Fibroblast of lung (primary cell): ENCODE measurements at regions not wholly inside any gene's neighbourhood (a gene's known extent, or its start where the extent isn't known, plus 50 kb on each side); places are given as distances from the start of the nearest gene placed in this dataset.

Source experiments
- DNase-seq, 2 donors: peaks; one replicate each; pipeline versions ENCODE4 v3.0.0 to v3.0.0-alpha.2; 2010; ENCODE audit warnings: low read depth in 2 of 2
- H2AFZ ChIP-seq: 2 replicates; pipeline ENCODE4 v1.5.1; 2012; ENCODE audit warnings: low read length, control low read depth, inconsistent platforms
- H3K27ac ChIP-seq: 2 replicates; pipeline ENCODE4 v1.5.1; 2011; ENCODE audit warnings: low read length, control low read depth; ENCODE audit not compliant: insufficient read depth
- H3K27me3 ChIP-seq: 2 replicates; pipeline ENCODE4 v1.5.1; 2011; ENCODE audit warnings: mild to moderate bottlenecking, low read length; ENCODE audit not compliant: control insufficient read depth, insufficient read depth
- H3K36me3 ChIP-seq: 2 replicates; pipeline ENCODE4 v1.5.1; 2011; ENCODE audit warnings: low read length; ENCODE audit not compliant: control insufficient read depth, insufficient read depth
- H3K4me1 ChIP-seq: 2 replicates; pipeline ENCODE4 v1.5.1; 2011; ENCODE audit warnings: low read length; ENCODE audit not compliant: control insufficient read depth, insufficient read depth; ENCODE audit errors: extremely low read depth
- H3K4me2 ChIP-seq: 2 replicates; pipeline ENCODE4 v1.5.1; 2011; ENCODE audit warnings: low read length, control low read depth; ENCODE audit not compliant: insufficient read depth; ENCODE audit errors: extremely low read depth
- H3K4me3 ChIP-seq, 4 experiments: fragments of 200-600 bp in 1 of 4; sonication (generic) in 1 of 4; replicated peaks in 1 of 4; 2 replicates each; pipeline ENCODE4 v1.5.1; 2011 to 2016; ENCODE audit warnings: low read length in 4 of 4, low read depth in 3 of 4, mild to moderate bottlenecking in 3 of 4, control low read depth in 2 of 4, inconsistent platforms in 1 of 4, mixed read lengths in 1 of 4; ENCODE audit not compliant: insufficient read depth in 1 of 4; ENCODE audit errors: control extremely low read depth in 1 of 4
- H3K79me2 ChIP-seq: 2 replicates; pipeline ENCODE4 v1.5.1; 2012; ENCODE audit warnings: mild to moderate bottlenecking, low read length, inconsistent platforms; ENCODE audit not compliant: control insufficient read depth, insufficient read depth
- H3K9ac ChIP-seq: 2 replicates; pipeline ENCODE4 v1.5.1; 2011; ENCODE audit warnings: mild to moderate bottlenecking, low read length, control low read depth; ENCODE audit not compliant: insufficient read depth
- H3K9me3 ChIP-seq: 2 replicates; pipeline ENCODE4 v1.5.1; 2012; ENCODE audit warnings: low read depth, low read length; ENCODE audit not compliant: control insufficient read depth, insufficient read depth
- H4K20me1 ChIP-seq: 2 replicates; pipeline ENCODE4 v1.5.1; 2011; ENCODE audit warnings: low read length; ENCODE audit not compliant: control insufficient read depth, insufficient read depth; ENCODE audit errors: extremely low read depth
- CTCF ChIP-seq, 2 donors: IDR thresholded peaks in 1 of 2; conservative IDR thresholded peaks in 1 of 2; 1 replicate in 1 of 2; 2 replicates in 1 of 2; pipeline ENCODE4 v1.5.1; 2011 to 2012; ENCODE audit warnings: low read length in 2 of 2, control low read depth in 1 of 2, inconsistent platforms in 1 of 2, low read depth in 1 of 2, mild to moderate bottlenecking in 1 of 2
- EZH2 ChIP-seq: IDR thresholded peaks from 2 replicates; pipeline ENCODE4 v1.5.1; 2012; ENCODE audit warnings: low read length, control low read depth, mild to moderate bottlenecking; ENCODE audit errors: missing control alignments

- Histone ChIP-seq H3K4me1 (no peaks in the 10 kb centered on the region), H3K79me2 (no peaks in the 10 kb centered on the region), H3K4me3 (no peak overlapping the region), H3K27me3 (no peaks in the 10 kb centered on the region), H4K20me1 (no peaks in the 10 kb centered on the region), H3K9me3 (no peaks in the 10 kb centered on the region), H3K9ac (no peak overlapping the region), H2AFZ (no peak overlapping the region), H3K27ac (no peak overlapping the region), H3K4me2 (no peak overlapping the region), H3K36me3 (no peaks in the 10 kb centered on the region)
- DNase-seq: no peak
- TF ChIP-seq EZH2: no peak
- no peak for TF ChIP-seq CTCF (conservative IDR thresholded peaks at IDR 0.05 in 1 of 2, IDR thresholded peaks at IDR 0.05 in 1 of 2; ENCODE audit: low read depth in 1 of 2, low read length in 2 of 2)
Measured at GRCh38 chr2:107255744-107256143, 369.8 kb upstream of the ST6GAL2 start.

- H3K27ac ChIP-seq: no peak overlapping the region
- no peak for DNase-seq
- no peaks in the 10 kb centered on the region for H3K79me2 ChIP-seq
- H3K27me3 ChIP-seq: no peaks in the 10 kb centered on the region
- H3K4me2 ChIP-seq: no peak overlapping the region
- H3K4me3 ChIP-seq: no peak overlapping the region
- H2AFZ ChIP-seq: no peak overlapping the region
- H3K4me1 ChIP-seq: no peaks in the 10 kb centered on the region
- H3K9me3 ChIP-seq: no peaks in the 10 kb centered on the region
- TF ChIP-seq EZH2: no peak
- no peak for TF ChIP-seq CTCF (conservative IDR thresholded peaks at IDR 0.05 in 1 of 2, IDR thresholded peaks at IDR 0.05 in 1 of 2; ENCODE audit: low read depth in 1 of 2, low read length in 2 of 2)
- no peak overlapping the region for H3K9ac ChIP-seq
- no peaks in the 10 kb centered on the region for H4K20me1 ChIP-seq
- no peaks in the 10 kb centered on the region for H3K36me3 ChIP-seq
Measured at GRCh38 chr2:107258531-107259407, 372.8 kb upstream of the ST6GAL2 start.

- H3K27ac ChIP-seq: no peak overlapping the region
- H3K79me2 ChIP-seq: no peaks in the 10 kb centered on the region
- no peak overlapping the region for H3K9ac ChIP-seq
- H3K4me3 ChIP-seq: no peak overlapping the region
- TF ChIP-seq CTCF (conservative IDR thresholded peaks at IDR 0.05 in 1 of 2, IDR thresholded peaks at IDR 0.05 in 1 of 2; ENCODE audit: low read depth in 1 of 2, low read length in 2 of 2): no peak
- TF ChIP-seq EZH2: no peak
- no peaks in the 10 kb centered on the region for H3K36me3 ChIP-seq
- DNase-seq: no peak
- no peaks in the 10 kb centered on the region for H4K20me1 ChIP-seq
- H3K27me3 ChIP-seq: no peaks in the 10 kb centered on the region
- no peaks in the 10 kb centered on the region for H3K9me3 ChIP-seq
- H3K4me1 ChIP-seq: no peaks in the 10 kb centered on the region
- H2AFZ ChIP-seq: no peak overlapping the region
- H3K4me2 ChIP-seq: no peak overlapping the region
Measured at GRCh38 chr2:107259408-107260195, 373.6 kb upstream of the ST6GAL2 start.
